ENCODE measurements at regions not wholly inside any gene's neighbourhood (a gene's known extent, or its start where the extent isn't known, plus 50 kb on each side); places are given as distances from the start of the nearest gene placed in this dataset.

GRCh38 chr14:75371297-75371696, 56.5 kb upstream of the JDP2 start:
- DNase-seq = no peak

- DNase-seq = no peak
These were observed 55.6 kb upstream of the JDP2 start for GRCh38 chr14:75372260-75372659.

- DNase-seq = no peak
These were observed 54.7 kb upstream of the JDP2 start for GRCh38 chr14:75373133-75373532.

GRCh38 chr14:75373616-75374015, 54.2 kb upstream of the JDP2 start:
- DNase-seq = no peak

DNA sequence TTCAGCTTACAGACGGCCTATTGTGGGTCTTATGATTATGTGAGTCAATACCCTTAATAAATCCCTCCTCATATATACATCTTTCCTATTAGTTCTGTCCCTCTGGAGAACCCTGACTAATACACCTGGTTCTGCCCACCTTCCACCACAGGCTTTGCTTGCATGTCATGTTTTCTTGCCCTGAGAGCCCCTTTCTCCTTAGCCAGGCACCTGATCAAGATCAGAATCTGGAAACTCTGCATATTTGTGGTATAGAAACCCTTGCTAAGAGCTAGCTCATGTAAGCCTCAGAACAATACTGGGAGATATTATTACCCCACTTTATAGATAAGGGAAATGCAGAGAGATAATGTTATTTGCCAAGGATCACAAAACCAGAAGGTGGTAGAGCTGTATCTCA, 52.9 kb upstream of the JDP2 start:
- no peak for DNase-seq

DNA sequence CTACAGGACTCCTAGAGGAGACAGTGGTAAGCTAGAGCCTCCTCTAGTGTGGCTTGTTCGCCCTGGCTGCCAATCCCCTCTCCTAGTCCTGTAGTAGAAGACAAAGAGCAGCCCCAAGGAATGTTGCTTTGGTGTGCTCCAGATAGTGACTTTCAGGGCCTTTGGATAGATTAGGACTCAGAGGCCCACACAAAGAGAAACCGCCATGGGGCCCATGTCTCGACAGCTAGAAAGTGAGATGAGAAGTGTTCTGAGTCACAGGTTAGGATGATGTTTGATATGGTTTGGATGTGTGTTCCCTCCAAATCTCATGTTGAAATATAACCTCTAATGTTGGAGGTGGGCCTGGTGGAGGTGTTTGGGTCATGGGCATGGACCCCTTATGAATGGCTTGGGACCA, 51.8 kb upstream of the JDP2 start:
- no peak for DNase-seq

All from activated CD4-positive, alpha-beta T cell treated with anti-CD3 and anti-CD28 coated beads, Interleukin-2, amount 50 U/mL, for 4 hours (primary cell).